Colonic mucosa (tissue), 4 donors: ENCODE measurements at regions not wholly inside any gene's neighbourhood (a gene's known extent, or its start where the extent isn't known, plus 50 kb on each side); places are given as distances from the start of the nearest gene placed in this dataset.

ENCODE experiments used
- DNase-seq: peaks from one replicate; pipeline ENCODE4 v3.0.0-alpha.2; 2020
- H3K27ac ChIP-seq: fragments of 200-600 bp; one replicate; pipeline ENCODE4 v1.8.0; 2021
- H3K27me3 ChIP-seq: fragments of 200-600 bp; one replicate; pipeline ENCODE4 v1.8.0; 2021
- H3K36me3 ChIP-seq: fragments of 200-600 bp; one replicate; pipeline ENCODE4 v1.8.0; 2021
- H3K4me1 ChIP-seq: fragments of 200-600 bp; one replicate; pipeline ENCODE4 v1.8.0; 2021; ENCODE audit warnings: mild to moderate bottlenecking
- H3K4me3 ChIP-seq: fragments of 200-600 bp; one replicate; pipeline ENCODE4 v1.8.0; 2021
- H3K9ac ChIP-seq, 2 donors: one replicate each; pipeline ENCODE4 v1.7.0; 2013; ENCODE audit warnings: control low read depth in 2 of 2, low read depth in 2 of 2, low read length in 2 of 2
- H3K9me3 ChIP-seq: fragments of 200-600 bp; one replicate; pipeline ENCODE4 v1.8.0; 2021
- CTCF ChIP-seq: fragments of 200-600 bp; IDR thresholded peaks from one replicate; pipeline ENCODE4 v1.8.0; 2022; ENCODE audit warnings: antibody characterized with exemption, mild to moderate bottlenecking
- intact Hi-C: fragments of 100-400 bp; cut with DNase I; formaldehyde crosslinking; loops from one replicate; pipeline ENCODE4 v1.14.1; 2022
- donor health status: healthy.
- donor health status: DM: no; HTN: no; CAD: no.
- donor health status: DM: no; HTN: no; CAD: no.

GRCh38 chr5:161212123-161212712 is 334.3 kb downstream of the GABRB2 start:
- Histone ChIP-seq H3K9me3 (no peaks in the 10 kb centered on the region), H3K36me3 (no peaks in the 10 kb centered on the region), H3K27ac (no peak overlapping the region), H3K27me3 (no peaks in the 10 kb centered on the region), H3K9ac (no peak overlapping the region), H3K4me3 (no peak overlapping the region), H3K4me1 (no peaks in the 10 kb centered on the region)
- intact Hi-C loops = no loop called here
- DNase-seq = no peak
- TF ChIP-seq CTCF = no peak

DNA sequence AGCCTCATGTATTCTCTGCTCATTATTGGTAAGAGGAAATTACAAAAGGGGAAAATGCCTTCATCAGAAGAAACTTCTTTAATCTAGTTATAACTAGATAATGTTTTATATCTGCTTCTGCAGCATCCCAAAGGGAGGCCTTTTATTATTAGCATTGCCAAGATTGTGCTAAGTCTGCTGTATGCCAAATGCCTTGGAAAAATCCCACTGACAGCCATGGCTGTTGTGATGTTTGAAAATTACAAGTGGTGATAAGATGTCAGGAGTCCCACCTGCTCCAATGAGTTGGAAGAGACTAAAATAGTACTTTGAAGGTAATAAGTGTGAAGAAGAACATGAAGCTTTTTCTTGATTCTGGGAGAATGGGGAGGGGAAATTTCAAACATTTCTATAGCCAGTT is 345.0 kb downstream of the GABRB2 start:
- no peak overlapping the region for H3K9ac ChIP-seq
- no peak overlapping the region for H3K27ac ChIP-seq
- no peak for DNase-seq
- H3K4me1 ChIP-seq = no peaks in the 10 kb centered on the region
- intact Hi-C loops = no loop called here
- no peaks in the 10 kb centered on the region for H3K36me3 ChIP-seq
- no peaks in the 10 kb centered on the region for H3K27me3 ChIP-seq
- H3K9me3 ChIP-seq = no peaks in the 10 kb centered on the region
- no peak for TF ChIP-seq CTCF
- H3K4me3 ChIP-seq = no peak overlapping the region

- intact Hi-C loops = no loop called here
- DNase-seq = no peak
- no peak for TF ChIP-seq CTCF
- no peak overlapping the region for H3K27ac ChIP-seq
- H3K9me3 ChIP-seq = no peaks in the 10 kb centered on the region
- no peak overlapping the region for H3K4me3 ChIP-seq
- H3K36me3 ChIP-seq = no peaks in the 10 kb centered on the region
- no peaks in the 10 kb centered on the region for H3K4me1 ChIP-seq
- H3K9ac ChIP-seq = no peak overlapping the region
- H3K27me3 ChIP-seq = no peaks in the 10 kb centered on the region
Observed at GRCh38 chr5:161190778-161191177, 338.8 kb upstream of the ATP10B start.

DNA sequence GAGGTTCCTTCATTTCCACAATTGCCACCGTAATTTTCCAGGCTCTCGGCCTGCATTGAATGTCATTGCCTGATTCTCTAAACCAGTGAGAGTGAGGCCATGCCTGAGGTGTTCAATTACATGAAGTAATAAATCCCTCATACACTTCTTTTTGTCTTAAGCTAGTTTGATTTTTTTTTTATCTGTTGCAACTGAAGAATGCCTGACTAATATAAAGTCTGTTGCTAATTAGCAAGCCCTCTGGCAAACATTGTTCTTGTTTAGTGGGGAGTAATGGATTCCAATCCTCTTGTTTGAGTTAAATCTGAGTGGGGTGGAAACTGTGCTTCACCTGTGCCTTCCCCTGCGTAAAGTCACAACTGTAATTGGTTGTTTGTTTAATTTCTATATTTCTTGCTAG is 338.1 kb upstream of the ATP10B start:
- Histone ChIP-seq H3K36me3 (no peaks in the 10 kb centered on the region), H3K9me3 (no peaks in the 10 kb centered on the region), H3K27me3 (no peaks in the 10 kb centered on the region), H3K4me3 (no peak overlapping the region), H3K9ac (no peak overlapping the region), H3K4me1 (no peaks in the 10 kb centered on the region), H3K27ac (no peak overlapping the region)
- no peak for TF ChIP-seq CTCF
- intact Hi-C loops = no loop called here
- no peak for DNase-seq

DNA sequence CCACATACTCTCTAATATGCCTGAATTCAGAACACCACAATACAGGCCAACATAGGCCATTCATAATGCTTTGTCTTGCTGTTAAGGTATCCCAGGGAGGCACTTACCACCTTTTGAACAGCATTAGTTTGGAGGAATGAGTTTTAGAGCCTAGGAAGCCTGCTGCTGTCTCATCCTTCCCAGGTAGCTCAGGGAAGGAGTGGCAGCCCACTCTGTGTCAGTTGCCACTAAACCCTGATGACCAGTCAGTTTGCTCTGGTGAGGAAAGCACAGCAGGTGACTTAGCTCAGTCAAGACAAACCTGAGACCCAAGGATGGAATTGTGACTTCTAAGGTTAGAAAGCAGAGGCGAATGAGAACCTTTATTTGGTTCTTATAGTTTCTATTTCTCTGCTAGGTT is 337.4 kb upstream of the ATP10B start:
- H3K36me3 ChIP-seq = no peaks in the 10 kb centered on the region
- H3K4me3 ChIP-seq = no peak overlapping the region
- TF ChIP-seq CTCF = no peak
- no peak for DNase-seq
- no peak overlapping the region for H3K9ac ChIP-seq
- H3K4me1 ChIP-seq = no peaks in the 10 kb centered on the region
- no peaks in the 10 kb centered on the region for H3K9me3 ChIP-seq
- H3K27ac ChIP-seq = no peak overlapping the region
- no peaks in the 10 kb centered on the region for H3K27me3 ChIP-seq
- intact Hi-C loops = no loop called here
